Activated naive CD8-positive, alpha-beta T cell (primary cell): ENCODE measurements at regions not wholly inside any gene's neighbourhood (a gene's known extent, or its start where the extent isn't known, plus 50 kb on each side); places are given as distances from the start of the nearest gene placed in this dataset.

Experiments
- H3K27ac Mint-ChIP-seq: one replicate; pipeline ENCODE4 v1.8.0; 2021; ENCODE audit warnings: mixed read lengths
- H3K27me3 Mint-ChIP-seq: one replicate; pipeline ENCODE4 v1.8.0; 2021; ENCODE audit warnings: mixed read lengths
- H3K36me3 Mint-ChIP-seq: one replicate; pipeline ENCODE4 v1.8.0; 2021; ENCODE audit warnings: mixed read lengths
- H3K4me1 Mint-ChIP-seq: one replicate; pipeline ENCODE4 v1.8.0; 2021; ENCODE audit warnings: low read depth, mixed read lengths
- H3K4me3 Mint-ChIP-seq: one replicate; pipeline ENCODE4 v1.8.0; 2021; ENCODE audit warnings: mild to moderate bottlenecking, mixed read lengths
- H3K9me3 Mint-ChIP-seq: one replicate; pipeline ENCODE4 v1.8.0; 2021; ENCODE audit warnings: low read depth, mixed read lengths

DNA sequence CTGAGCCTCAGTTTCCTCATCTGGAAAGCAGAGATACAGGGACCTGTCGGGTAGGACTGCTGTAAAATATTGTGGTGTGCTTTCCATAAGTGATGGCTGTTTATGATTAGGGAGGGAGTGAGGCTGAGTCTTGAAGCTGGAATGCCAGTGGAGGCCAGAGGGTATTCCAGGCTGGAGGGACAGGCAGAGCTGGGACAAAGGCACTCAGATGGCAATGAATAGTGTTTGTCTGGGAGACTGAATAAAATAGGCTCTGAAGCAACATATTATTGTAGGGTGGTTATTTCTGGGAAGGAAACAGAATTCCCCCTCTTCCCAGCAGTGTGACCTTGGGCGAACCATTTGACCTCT is 120.7 kb downstream of the INHBB start:
- Mint-ChIP-seq H3K36me3 (no peaks in the 10 kb centered on the region), H3K27me3 (peaks cover 2% of the 10 kb centered on the region), H3K27ac (no peak overlapping the region), H3K9me3 (no peaks in the 10 kb centered on the region), H3K4me3 (no peak overlapping the region), H3K4me1 (no peaks in the 10 kb centered on the region)

GRCh38 chr2:120468136-120468535 is 122.2 kb downstream of the INHBB start:
- Mint-ChIP-seq H3K27me3 (peaks cover 3% of the 10 kb centered on the region), H3K4me3 (no peak overlapping the region), H3K36me3 (no peaks in the 10 kb centered on the region)

GRCh38 chr2:120469426-120469825 is 123.5 kb downstream of the INHBB start:
- H3K27ac Mint-ChIP-seq, result no peak overlapping the region

More at GRCh38 chr2:120468136-120468535, 122.2 kb downstream of the INHBB start:
- H3K9me3 Mint-ChIP-seq, result no peaks in the 10 kb centered on the region
- H3K4me1 Mint-ChIP-seq, result no peaks in the 10 kb centered on the region
- no peak overlapping the region for H3K27ac Mint-ChIP-seq

DNA sequence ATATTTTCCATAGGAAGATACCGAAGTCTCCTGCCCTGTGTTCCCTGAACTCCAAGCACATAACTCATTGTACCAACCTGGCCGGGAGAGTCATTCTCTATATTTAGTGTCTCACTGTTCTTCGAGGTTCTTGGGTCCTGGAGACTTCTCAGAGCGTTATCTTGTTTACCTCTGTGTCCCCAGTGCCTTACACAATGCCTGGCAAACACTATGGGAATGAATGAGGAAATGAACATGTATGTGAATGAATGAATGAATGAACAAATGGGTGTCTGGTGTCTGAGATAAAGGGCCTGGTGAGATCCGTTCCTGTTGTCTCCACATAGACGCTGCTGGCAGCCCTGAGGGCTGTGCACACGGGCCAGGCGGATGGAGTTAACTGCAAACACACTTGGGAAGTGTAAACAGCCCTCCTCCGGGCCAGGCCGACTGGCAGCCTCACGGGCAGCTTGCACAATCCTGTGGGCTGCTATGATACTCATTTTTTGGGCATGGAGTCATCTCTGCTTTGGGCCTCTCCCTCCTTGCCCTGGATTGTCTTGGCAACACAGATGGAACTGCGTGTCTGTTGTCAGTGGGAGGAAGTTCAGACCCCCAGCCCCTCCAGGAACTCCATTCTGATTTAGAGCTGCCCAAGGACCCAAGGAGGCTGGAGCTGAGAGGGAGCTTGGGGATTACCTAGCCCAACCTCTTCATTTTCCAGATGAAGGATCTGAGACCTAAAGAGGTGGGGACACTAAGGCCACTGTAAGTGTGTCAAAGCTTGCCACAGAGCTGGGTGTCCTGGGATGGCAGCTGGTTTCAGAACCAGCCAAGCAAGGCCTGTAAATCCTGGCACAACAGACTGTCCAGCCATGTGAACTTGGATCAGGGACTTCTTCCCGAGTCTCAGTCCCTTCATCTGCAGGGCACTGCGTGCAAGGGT is 124.4 kb downstream of the INHBB start:
- Mint-ChIP-seq H3K27me3 (peaks cover 1% of the 10 kb centered on the region), H3K4me1 (no peaks in the 10 kb centered on the region), H3K36me3 (no peaks in the 10 kb centered on the region), H3K4me3 (no peak overlapping the region), H3K27ac (no peak overlapping the region), H3K9me3 (no peaks in the 10 kb centered on the region)

More at GRCh38 chr2:120469426-120469825, 123.5 kb downstream of the INHBB start:
- Mint-ChIP-seq H3K4me1 (no peaks in the 10 kb centered on the region), H3K36me3 (no peaks in the 10 kb centered on the region), H3K9me3 (no peaks in the 10 kb centered on the region), H3K4me3 (no peak overlapping the region), H3K27me3 (peaks cover 1% of the 10 kb centered on the region)

GRCh38 chr2:120471166-120471565 is 125.2 kb downstream of the INHBB start:
- H3K27me3 Mint-ChIP-seq, result peaks cover 1% of the 10 kb centered on the region
- no peaks in the 10 kb centered on the region for H3K4me1 Mint-ChIP-seq
- H3K36me3 Mint-ChIP-seq, result no peaks in the 10 kb centered on the region
- H3K9me3 Mint-ChIP-seq, result no peaks in the 10 kb centered on the region
- no peak overlapping the region for H3K4me3 Mint-ChIP-seq
- H3K27ac Mint-ChIP-seq, result no peak overlapping the region

GRCh38 chr2:120472031-120472430 is 126.1 kb downstream of the INHBB start:
- Mint-ChIP-seq H3K27ac (no peak overlapping the region), H3K4me1 (no peaks in the 10 kb centered on the region), H3K27me3 (peaks cover 1% of the 10 kb centered on the region), H3K9me3 (no peaks in the 10 kb centered on the region), H3K36me3 (no peaks in the 10 kb centered on the region), H3K4me3 (no peak overlapping the region)

- Mint-ChIP-seq H3K27me3 (peaks cover 1% of the 10 kb centered on the region), H3K4me3 (no peak overlapping the region), H3K27ac (no peak overlapping the region), H3K4me1 (no peaks in the 10 kb centered on the region), H3K36me3 (no peaks in the 10 kb centered on the region), H3K9me3 (no peaks in the 10 kb centered on the region)
Measured at GRCh38 chr2:120472891-120473309, 127.0 kb downstream of the INHBB start.

DNA sequence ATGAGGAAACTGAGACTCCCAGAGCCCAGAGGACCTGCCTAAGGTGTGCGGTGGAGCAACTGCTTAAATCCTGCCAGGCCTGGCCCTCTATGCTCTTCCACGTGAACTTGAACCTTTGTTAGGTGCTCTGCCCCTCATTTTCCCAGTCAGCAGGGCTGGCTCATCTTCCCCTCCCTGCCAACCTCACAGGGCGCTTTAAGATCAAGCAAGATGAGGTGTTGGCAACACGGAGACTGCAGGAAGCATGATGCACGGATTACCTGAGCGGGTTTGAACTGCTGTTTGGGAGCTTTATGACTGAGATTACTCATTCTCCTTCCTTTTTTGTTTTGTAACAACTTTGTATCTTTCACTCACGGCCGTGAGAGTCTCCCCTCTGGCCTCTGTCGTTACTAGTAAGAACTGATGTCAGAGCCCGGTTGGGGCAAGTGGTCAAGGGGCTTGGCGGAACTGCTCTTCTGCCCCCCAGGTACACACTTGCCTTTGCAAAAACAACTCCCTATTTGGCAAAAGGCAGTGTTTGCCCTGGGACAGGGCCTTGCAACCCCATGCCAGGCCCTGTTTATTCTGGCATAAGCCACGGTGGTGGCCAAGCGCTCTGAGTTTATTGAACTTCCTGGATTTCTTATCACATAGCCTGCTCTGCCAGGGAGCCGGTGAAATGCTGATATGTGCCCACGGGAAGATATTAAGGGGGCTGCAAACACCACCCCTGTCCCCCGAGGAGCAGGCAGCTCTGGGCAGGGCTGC is 127.8 kb downstream of the INHBB start:
- H3K36me3 Mint-ChIP-seq, result no peaks in the 10 kb centered on the region
- no peak overlapping the region for H3K27ac Mint-ChIP-seq
- H3K4me3 Mint-ChIP-seq, result no peak overlapping the region
- no peaks in the 10 kb centered on the region for H3K9me3 Mint-ChIP-seq
- H3K27me3 Mint-ChIP-seq, result peaks cover 1% of the 10 kb centered on the region
- H3K4me1 Mint-ChIP-seq, result no peaks in the 10 kb centered on the region

- Mint-ChIP-seq H3K4me3 (no peak overlapping the region), H3K36me3 (no peaks in the 10 kb centered on the region), H3K9me3 (no peaks in the 10 kb centered on the region), H3K27me3 (peaks cover 1% of the 10 kb centered on the region), H3K27ac (no peak overlapping the region), H3K4me1 (no peaks in the 10 kb centered on the region)
Measured at GRCh38 chr2:120474486-120474885, 128.6 kb downstream of the INHBB start.

DNA sequence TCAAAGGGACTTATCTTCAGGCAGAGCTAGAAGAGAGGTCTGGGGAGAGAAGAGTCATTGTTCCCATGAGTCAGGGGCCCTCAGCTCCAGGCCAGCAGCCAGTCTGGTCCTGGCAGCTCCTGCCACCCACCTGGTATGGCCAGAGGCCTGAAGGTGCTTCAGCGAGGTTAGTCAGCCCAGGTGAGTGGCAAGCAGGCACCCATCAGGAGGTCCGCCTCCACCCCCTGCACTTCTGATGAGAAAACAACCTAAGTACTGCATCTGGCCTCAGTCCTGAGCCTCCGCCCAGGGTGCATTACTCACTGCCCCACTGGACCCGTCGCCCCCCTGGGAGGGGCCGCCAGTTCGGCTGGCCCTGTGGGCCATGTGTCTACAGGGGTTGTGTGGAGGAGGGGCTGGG is 130.2 kb downstream of the INHBB start:
- Mint-ChIP-seq H3K9me3 (no peaks in the 10 kb centered on the region), H3K4me3 (no peak overlapping the region), H3K27ac (no peak overlapping the region), H3K27me3 (peaks cover 1% of the 10 kb centered on the region), H3K4me1 (no peaks in the 10 kb centered on the region), H3K36me3 (no peaks in the 10 kb centered on the region)

DNA sequence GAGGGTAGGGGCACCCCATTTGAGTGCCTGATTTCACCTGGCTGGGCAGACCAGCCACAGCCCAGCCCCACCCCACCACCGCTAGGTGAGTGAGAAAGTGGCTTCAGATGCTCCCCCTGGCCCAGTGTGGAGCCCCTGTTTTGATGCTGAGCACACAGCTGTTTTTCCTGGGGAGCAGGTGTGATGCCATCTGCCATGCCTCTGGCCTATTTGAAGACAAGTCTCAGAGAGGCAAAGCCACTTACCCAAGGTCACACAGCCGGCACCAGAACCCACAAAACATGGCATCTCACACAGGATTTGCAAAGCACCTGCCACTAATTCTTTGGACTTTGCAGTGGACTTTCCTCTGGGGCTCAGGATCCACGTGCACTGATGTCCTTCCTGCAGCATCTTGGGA is 131.3 kb downstream of the INHBB start:
- no peak overlapping the region for H3K27ac Mint-ChIP-seq
- no peaks in the 10 kb centered on the region for H3K9me3 Mint-ChIP-seq
- no peaks in the 10 kb centered on the region for H3K4me1 Mint-ChIP-seq
- H3K36me3 Mint-ChIP-seq, result no peaks in the 10 kb centered on the region
- no peak overlapping the region for H3K4me3 Mint-ChIP-seq
- peaks cover 1% of the 10 kb centered on the region for H3K27me3 Mint-ChIP-seq

DNA sequence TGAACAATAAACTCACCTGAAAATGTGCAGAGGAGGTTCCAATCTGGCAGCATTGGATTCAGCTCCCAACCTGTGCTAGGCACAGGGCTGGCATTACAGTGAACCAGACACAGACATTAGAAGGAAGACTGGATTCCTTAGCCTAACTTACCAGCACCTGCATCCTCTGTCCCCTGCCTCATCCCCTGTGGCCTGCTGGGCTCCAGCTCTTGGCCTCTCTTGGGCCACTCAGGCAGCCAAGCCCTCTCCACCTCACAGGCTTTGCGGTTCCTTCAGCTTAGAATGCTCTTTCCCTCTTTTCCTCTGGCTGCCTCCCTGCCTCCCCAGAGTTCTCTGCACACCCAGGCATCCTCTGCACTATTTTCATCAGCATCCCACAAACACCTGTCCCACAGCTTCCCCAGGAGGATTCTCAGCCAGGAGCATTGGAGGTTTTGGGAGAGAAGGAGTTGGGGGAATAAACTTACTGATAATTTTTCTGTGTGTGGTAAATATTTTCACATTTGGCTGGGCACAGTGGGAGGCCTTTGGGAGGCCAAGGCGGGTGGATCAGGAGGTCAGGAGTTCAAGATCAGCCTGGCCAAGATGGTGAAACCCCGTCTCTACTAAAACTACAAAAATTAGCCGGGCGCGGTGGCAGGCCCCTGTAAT is 132.0 kb downstream of the INHBB start:
- H3K9me3 Mint-ChIP-seq, result no peaks in the 10 kb centered on the region
- H3K36me3 Mint-ChIP-seq, result no peaks in the 10 kb centered on the region
- H3K27ac Mint-ChIP-seq, result no peak overlapping the region
- no peaks in the 10 kb centered on the region for H3K27me3 Mint-ChIP-seq
- H3K4me1 Mint-ChIP-seq, result no peaks in the 10 kb centered on the region
- no peak overlapping the region for H3K4me3 Mint-ChIP-seq

DNA sequence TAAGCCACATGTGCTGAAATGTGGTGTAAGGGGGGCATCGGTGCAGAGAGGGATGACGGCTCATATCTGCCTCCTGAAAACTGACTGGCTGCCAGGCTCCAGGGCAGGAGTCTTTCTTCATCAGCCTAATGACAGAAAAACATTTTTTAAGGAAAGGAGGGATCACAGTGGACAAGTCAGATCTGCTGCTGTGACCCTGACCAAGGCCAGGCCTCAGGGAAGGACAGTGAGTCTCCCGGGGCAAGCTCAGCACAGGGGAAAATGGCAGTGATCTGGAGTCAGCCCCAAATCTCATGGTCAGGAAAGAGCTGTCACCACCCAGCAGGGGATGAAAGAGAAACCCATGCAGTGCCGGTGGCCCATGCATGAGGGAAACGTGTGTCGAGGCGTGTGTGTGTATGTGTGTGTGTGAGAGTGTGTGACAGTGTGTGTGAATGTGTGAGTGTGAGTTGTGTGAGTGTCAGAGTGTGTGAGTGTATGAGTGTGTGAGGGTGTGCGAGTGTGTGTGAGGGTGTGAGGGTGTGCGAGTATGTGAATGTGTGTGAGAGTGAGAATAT is 134.5 kb downstream of the INHBB start:
- H3K36me3 Mint-ChIP-seq, result no peaks in the 10 kb centered on the region
- H3K27me3 Mint-ChIP-seq, result no peaks in the 10 kb centered on the region
- no peak overlapping the region for H3K4me3 Mint-ChIP-seq
- no peaks in the 10 kb centered on the region for H3K4me1 Mint-ChIP-seq
- no peak overlapping the region for H3K27ac Mint-ChIP-seq
- no peaks in the 10 kb centered on the region for H3K9me3 Mint-ChIP-seq

DNA sequence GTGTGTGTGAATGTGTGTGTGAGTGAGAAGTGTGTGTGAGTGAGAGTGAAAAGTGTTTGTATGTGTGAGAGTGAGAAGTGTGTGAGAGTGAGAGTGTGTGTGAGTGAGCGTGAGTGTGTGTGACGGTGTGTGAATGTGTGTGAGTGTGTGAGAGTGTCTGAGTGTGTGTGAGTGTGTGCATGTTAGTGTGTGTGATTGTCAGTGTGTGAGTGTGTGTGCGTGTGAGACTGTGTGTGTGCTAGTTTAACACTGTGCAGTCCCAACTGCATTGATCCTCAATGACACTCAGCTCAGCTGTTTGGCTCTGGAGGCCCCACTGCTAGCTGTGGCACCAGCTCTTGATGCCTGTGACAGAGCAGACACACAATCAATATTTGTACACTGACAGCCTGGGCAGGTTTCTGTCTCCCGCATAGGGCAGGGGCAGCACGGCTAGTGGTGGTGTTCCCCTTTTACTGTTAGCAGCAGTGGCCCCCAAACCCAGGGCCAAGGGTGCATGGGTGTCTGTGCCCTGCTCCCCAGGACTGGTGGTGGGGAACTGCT is 135.0 kb downstream of the INHBB start:
- Mint-ChIP-seq H3K36me3 (no peaks in the 10 kb centered on the region), H3K4me3 (no peak overlapping the region), H3K9me3 (no peaks in the 10 kb centered on the region), H3K4me1 (no peaks in the 10 kb centered on the region), H3K27me3 (no peaks in the 10 kb centered on the region), H3K27ac (no peak overlapping the region)
